WTC11 (cell line): ENCODE measurements at regions not wholly inside any gene's neighbourhood (a gene's known extent, or its start where the extent isn't known, plus 50 kb on each side); places are given as distances from the start of the nearest gene placed in this dataset.

Source experiments
- ATAC-seq: fragments of 200-7000 bp; cut with Tn5 transposase; 2 replicates; pipeline ENCODE4 v1.10.0; 2021; ENCODE audit warnings: mild to moderate bottlenecking, moderate library complexity
- CTCF ChIA-PET: fragments of 300-600 bp; sonication (Branson Sonifier 250); formaldehyde crosslinking; loops from one replicate; lab custom pipeline; 2021; ENCODE audit warnings: antibody characterized with exemption; lab: Charles Lee
- POLR2A ChIA-PET: fragments of 350-600 bp; sonication (Branson Sonifier 250); formaldehyde crosslinking; loops from one replicate; lab custom pipeline; 2021; ENCODE audit warnings: antibody characterized with exemption; lab: Charles Lee
- DNase-seq: peaks from one replicate; pipeline ENCODE4 v3.0.0; 2021; ENCODE audit warnings: low spot score
- H3K27ac Mint-ChIP-seq: 2 replicates; pipeline ENCODE4 v1.8.0; 2021; ENCODE audit warnings: mixed read lengths
- H3K27me3 Mint-ChIP-seq: 2 replicates; pipeline ENCODE4 v1.8.0; 2021; ENCODE audit warnings: low read depth, mild to moderate bottlenecking, moderate library complexity, mixed read lengths
- H3K36me3 Mint-ChIP-seq: 2 replicates; pipeline ENCODE4 v1.8.0; 2021; ENCODE audit warnings: mixed read lengths
- H3K4me1 Mint-ChIP-seq: 2 replicates; pipeline ENCODE4 v1.8.0; 2022; ENCODE audit warnings: mixed read lengths
- H3K4me3 Mint-ChIP-seq: 2 replicates; pipeline ENCODE4 v1.8.0; 2021; ENCODE audit warnings: mild to moderate bottlenecking, moderate library complexity, mixed read lengths
- H3K9me3 Mint-ChIP-seq: 2 replicates; pipeline ENCODE4 v1.8.0; 2021; ENCODE audit warnings: mixed read lengths
- E2F1 ChIP-seq: sonication (generic); formaldehyde crosslinking; IDR thresholded peaks from 2 replicates; pipeline ENCODE4 v1.8.0; 2022; ENCODE audit warnings: mild to moderate bottlenecking, missing genetic modification reagents
- ELF4 ChIP-seq: sonication (generic); formaldehyde crosslinking; IDR thresholded peaks from 2 replicates; pipeline ENCODE4 v1.8.1; 2022; ENCODE audit warnings: low read depth, mild to moderate bottlenecking, moderate library complexity, missing genetic modification reagents
- HMGXB4 ChIP-seq: sonication (generic); formaldehyde crosslinking; IDR thresholded peaks from 2 replicates; pipeline ENCODE4 v1.8.1; 2023; ENCODE audit warnings: mild to moderate bottlenecking, moderate library complexity, missing genetic modification reagents
- IRF2 ChIP-seq: sonication (generic); formaldehyde crosslinking; IDR thresholded peaks from 2 replicates; pipeline ENCODE4 v1.8.0; 2022; ENCODE audit warnings: low read depth, missing genetic modification reagents, borderline replicate concordance
- JAZF1 ChIP-seq: fragments of 250-450 bp; sonication (Bioruptor Pico); IDR thresholded peaks from 2 replicates; pipeline ENCODE4 v1.9.0; 2021; ENCODE audit warnings: moderate library complexity, mild to moderate bottlenecking, inconsistent platforms
- JUN ChIP-seq: sonication (generic); formaldehyde crosslinking; IDR thresholded peaks from 2 replicates; pipeline ENCODE4 v1.8.0; 2023; ENCODE audit warnings: mild to moderate bottlenecking, missing genetic modification reagents
- OVOL2 ChIP-seq: fragments of 250-450 bp; sonication (Bioruptor Pico); IDR thresholded peaks from 2 replicates; pipeline ENCODE4 v1.9.0; 2021; ENCODE audit warnings: mild to moderate bottlenecking, borderline replicate concordance
- SOX15 ChIP-seq: fragments of 250-450 bp; sonication (Bioruptor Pico); IDR thresholded peaks from 2 replicates; pipeline ENCODE4 v1.9.0; 2021; ENCODE audit warnings: mild to moderate bottlenecking
- ZBTB43 ChIP-seq: sonication (generic); formaldehyde crosslinking; IDR thresholded peaks from 2 replicates; pipeline ENCODE4 v1.8.1; 2023; ENCODE audit warnings: mild to moderate bottlenecking, missing genetic modification reagents
- ZNF138 ChIP-seq: sonication (generic); formaldehyde crosslinking; conservative IDR thresholded peaks from 2 replicates; pipeline ENCODE4 v1.8.1; 2022; ENCODE audit warnings: mild to moderate bottlenecking, moderate library complexity, missing genetic modification reagents
- ZNF396 ChIP-seq: fragments of 250-450 bp; sonication (Bioruptor Pico); IDR thresholded peaks from 2 replicates; pipeline ENCODE4 v1.8.0; 2021; ENCODE audit warnings: mild to moderate bottlenecking, moderate library complexity, borderline replicate concordance
- ZNF532 ChIP-seq: fragments of 250-450 bp; sonication (Bioruptor Pico); IDR thresholded peaks from 2 replicates; pipeline ENCODE4 v1.9.0; 2021; ENCODE audit warnings: mild to moderate bottlenecking, borderline replicate concordance
- TF ChIP-seq, protein P1 (sequence below): sonication (generic); formaldehyde crosslinking; IDR thresholded peaks from 2 replicates; pipeline ENCODE4 v1.8.1; 2023; ENCODE audit warnings: mild to moderate bottlenecking, missing genetic modification reagents, moderate library complexity
- TF ChIP-seq, protein P2 (sequence below): sonication (generic); formaldehyde crosslinking; IDR thresholded peaks from 2 replicates; pipeline ENCODE4 v1.8.1; 2023; ENCODE audit warnings: mild to moderate bottlenecking, missing genetic modification reagents

- no peak for TF ChIP-seq ZBTB43
- TF ChIP-seq ZNF138 (CRISPR knock-in tag): no peak
- TF ChIP-seq, protein P1, sequence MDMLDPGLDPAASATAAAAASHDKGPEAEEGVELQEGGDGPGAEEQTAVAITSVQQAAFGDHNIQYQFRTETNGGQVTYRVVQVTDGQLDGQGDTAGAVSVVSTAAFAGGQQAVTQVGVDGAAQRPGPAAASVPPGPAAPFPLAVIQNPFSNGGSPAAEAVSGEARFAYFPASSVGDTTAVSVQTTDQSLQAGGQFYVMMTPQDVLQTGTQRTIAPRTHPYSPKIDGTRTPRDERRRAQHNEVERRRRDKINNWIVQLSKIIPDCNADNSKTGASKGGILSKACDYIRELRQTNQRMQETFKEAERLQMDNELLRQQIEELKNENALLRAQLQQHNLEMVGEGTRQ (CRISPR knock-in tag): no peak
Observed at GRCh38 chr6:98324446-98324845, 509.9 kb upstream of the POU3F2 start (continued).

GRCh38 chr6:98325366-98325765, 509.0 kb upstream of the POU3F2 start:
- Mint-ChIP-seq H3K36me3 (no peaks in the 10 kb centered on the region), H3K27me3 (no peaks in the 10 kb centered on the region), H3K27ac (no peak overlapping the region), H3K9me3 (no peaks in the 10 kb centered on the region; the same call in 1 of the 2 replicates), H3K4me3 (no peak overlapping the region), H3K4me1 (peaks cover 11% of the 10 kb centered on the region)
- TF ChIP-seq ELF4 (CRISPR knock-in tag): no peak
- TF ChIP-seq ZNF532: no peak
- no peak for TF ChIP-seq JAZF1
- TF ChIP-seq JUN (CRISPR knock-in tag): no peak
- TF ChIP-seq ZNF396 (CRISPR knock-in tag): no peak
- TF ChIP-seq, protein P2, sequence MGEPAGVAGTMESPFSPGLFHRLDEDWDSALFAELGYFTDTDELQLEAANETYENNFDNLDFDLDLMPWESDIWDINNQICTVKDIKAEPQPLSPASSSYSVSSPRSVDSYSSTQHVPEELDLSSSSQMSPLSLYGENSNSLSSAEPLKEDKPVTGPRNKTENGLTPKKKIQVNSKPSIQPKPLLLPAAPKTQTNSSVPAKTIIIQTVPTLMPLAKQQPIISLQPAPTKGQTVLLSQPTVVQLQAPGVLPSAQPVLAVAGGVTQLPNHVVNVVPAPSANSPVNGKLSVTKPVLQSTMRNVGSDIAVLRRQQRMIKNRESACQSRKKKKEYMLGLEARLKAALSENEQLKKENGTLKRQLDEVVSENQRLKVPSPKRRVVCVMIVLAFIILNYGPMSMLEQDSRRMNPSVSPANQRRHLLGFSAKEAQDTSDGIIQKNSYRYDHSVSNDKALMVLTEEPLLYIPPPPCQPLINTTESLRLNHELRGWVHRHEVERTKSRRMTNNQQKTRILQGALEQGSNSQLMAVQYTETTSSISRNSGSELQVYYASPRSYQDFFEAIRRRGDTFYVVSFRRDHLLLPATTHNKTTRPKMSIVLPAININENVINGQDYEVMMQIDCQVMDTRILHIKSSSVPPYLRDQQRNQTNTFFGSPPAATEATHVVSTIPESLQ (CRISPR knock-in tag): no peak
- no peak for TF ChIP-seq E2F1 (CRISPR knock-in tag)
- TF ChIP-seq ZNF138 (CRISPR knock-in tag): no peak
- no peak for TF ChIP-seq IRF2 (CRISPR knock-in tag)
- TF ChIP-seq OVOL2: no peak
- TF ChIP-seq HMGXB4 (CRISPR knock-in tag): no peak
- TF ChIP-seq SOX15 (CRISPR knock-in tag): no peak
- ATAC-seq: no peak
- ChIA-PET POLR2A (no interaction called here), CTCF (no interaction called here)
- no peak for DNase-seq
